ENCODE measurements at regions not wholly inside any gene's neighbourhood (a gene's known extent, or its start where the extent isn't known, plus 50 kb on each side); places are given as distances from the start of the nearest gene placed in this dataset.

GRCh38 chr7:156106107-156106426 is 293.8 kb upstream of the SHH start:
- TF ChIP-seq POLR2AphosphoS5 (IDR thresholded peaks at IDR 0.05) (no peak), CTCF (IDR thresholded peaks at IDR 0.05) (no peak), EP300 (IDR thresholded peaks at IDR 0.05) (no peak), POLR2A (IDR thresholded peaks at IDR 0.05) (no peak)
